HCT116 (cell line): ENCODE measurements at regions not wholly inside any gene's neighbourhood (a gene's known extent, or its start where the extent isn't known, plus 50 kb on each side); places are given as distances from the start of the nearest gene placed in this dataset.

Experiments used
- ATAC-seq: fragments of 200-7000 bp; cut with Tn5 transposase; 2 replicates; pipeline ENCODE4 v1.9.1; 2020; ENCODE audit warnings: mild to moderate bottlenecking, moderate library complexity
- BruUV-seq: library from RNA; stranded (reverse); fragments of 400-500 nt; replicated peaks from 2 replicates; lab custom pipeline; 2021; lab: Mats Ljungman, UMichigan
- CTCF ChIA-PET: fragments of 300-600 bp; sonication (Branson Sonifier 250); formaldehyde crosslinking; loops from one replicate; lab custom pipeline; 2021; ENCODE audit warnings: antibody characterized with exemption; lab: Charles Lee
- POLR2A ChIA-PET: fragments of 300-600, 350-600 bp; sonication (Branson Sonifier 250); formaldehyde crosslinking; loops from one replicate; lab custom pipeline; 2021; ENCODE audit warnings: antibody characterized with exemption; lab: Charles Lee
- RAD21 ChIA-PET, 2 experiments: fragments of 300-600 bp; sonication (Branson Sonifier 250); formaldehyde crosslinking; loops; one replicate each; lab custom pipeline; 2023; ENCODE audit warnings: low total read pairs in 2 of 2; ENCODE audit not compliant: uncharacterized antibody in 2 of 2, unreplicated experiment in 2 of 2, low non-redundant PET in 1 of 2; lab: Charles Lee
- DNase-seq: peaks from one replicate; pipeline ENCODE4 v3.0.0-alpha.2; 2010; ENCODE audit warnings: low read depth, low spot score
- H2AFZ ChIP-seq: fragments of 200-600 bp; shearing (Covaris generic), sonication (generic); 2 replicates; pipeline ENCODE4 v1.6.1; 2017; ENCODE audit warnings: low read depth, mixed run types, mixed read lengths, antibody characterized with exemption, low read length; ENCODE audit not compliant: poor library complexity, severe bottlenecking
- H3K27ac ChIP-seq: 2 replicates; pipeline ENCODE4 v1.5.1; 2012; ENCODE audit warnings: low read depth, low read length
- H3K27me3 ChIP-seq: fragments of 200-600 bp; sonication (generic); 2 replicates; pipeline ENCODE4 v1.6.1; 2016; ENCODE audit warnings: mixed run types, low read length, mixed read lengths; ENCODE audit not compliant: insufficient read depth
- H3K36me3 ChIP-seq, 2 experiments: fragments of 200-500 bp in 1 of 2; fragments of 200-600 bp in 1 of 2; sonication (Bioruptor generic) in 1 of 2; sonication (generic) in 1 of 2; 2 replicates each; pipeline versions ENCODE4 v1.5.1 to v1.6.1; 2014 to 2016; ENCODE audit warnings: low read length in 2 of 2, inconsistent platforms in 1 of 2, mixed read lengths in 1 of 2, mixed run types in 1 of 2; ENCODE audit not compliant: insufficient read depth in 2 of 2, control insufficient read depth in 1 of 2
- H3K4me1 ChIP-seq, 2 experiments: fragments of 200-600 bp in 1 of 2; sonication (generic) in 1 of 2; 2 replicates each; pipeline versions ENCODE4 v1.5.1 to v1.6.1; 2012 to 2017; ENCODE audit warnings: low read length in 2 of 2, inconsistent platforms in 1 of 2, mild to moderate bottlenecking in 1 of 2, mixed read lengths in 1 of 2, mixed run types in 1 of 2, moderate library complexity in 1 of 2; ENCODE audit not compliant: insufficient read depth in 2 of 2, control insufficient read depth in 1 of 2
- H3K4me2 ChIP-seq: fragments of 200-600 bp; sonication (generic); 2 replicates; pipeline ENCODE4 v1.6.1; 2017; ENCODE audit warnings: mixed run types, low read length, mixed read lengths
- H3K4me3 ChIP-seq, 2 experiments: fragments of 200-600 bp in 1 of 2; sonication (generic) in 1 of 2; replicated peaks in 1 of 2; 2 replicates each; pipeline ENCODE4 v1.5.1; 2011 to 2016; ENCODE audit warnings: low read length in 2 of 2, control low read depth in 1 of 2, low read depth in 1 of 2, mild to moderate bottlenecking in 1 of 2, mixed read lengths in 1 of 2, mixed run types in 1 of 2
- H3K79me2 ChIP-seq: fragments of 200-600 bp; sonication (generic); 2 replicates; pipeline ENCODE4 v1.6.1; 2017; ENCODE audit warnings: mild to moderate bottlenecking, mixed run types, low read length, moderate library complexity, mixed read lengths; ENCODE audit not compliant: insufficient read depth
- H3K9ac ChIP-seq: fragments of 200-600 bp; sonication (generic); 2 replicates; pipeline ENCODE4 v1.6.1; 2016; ENCODE audit warnings: low read length, mixed read lengths
- H3K9me2 ChIP-seq: fragments of 200-600 bp; sonication (generic), shearing (Covaris generic); 2 replicates; pipeline ENCODE4 v1.6.1; 2017; ENCODE audit warnings: mixed run types, mild to moderate bottlenecking, moderate library complexity; ENCODE audit not compliant: insufficient read depth
- H3K9me3 ChIP-seq, 2 experiments: fragments of 200-500 bp in 1 of 2; fragments of 200-600 bp in 1 of 2; sonication (Bioruptor generic) in 1 of 2; sonication (generic) in 1 of 2; 2 replicates each; pipeline ENCODE4 v1.6.1; 2014 to 2017; ENCODE audit warnings: low read length in 2 of 2, mixed read lengths in 2 of 2, inconsistent platforms in 1 of 2, low read depth in 1 of 2, mild to moderate bottlenecking in 1 of 2, mixed run types in 1 of 2, moderate library complexity in 1 of 2; ENCODE audit not compliant: control insufficient read depth in 1 of 2, insufficient read depth in 1 of 2
- H4K20me1 ChIP-seq: fragments of 200-600 bp; sonication (generic), shearing (Covaris generic); 2 replicates; pipeline ENCODE4 v1.6.1; 2017; ENCODE audit warnings: mixed run types, mild to moderate bottlenecking, moderate library complexity; ENCODE audit not compliant: insufficient read depth
- ATF3 ChIP-seq: IDR thresholded peaks from 2 replicates; pipeline ENCODE4 v1.6.1; 2012
- CBX3 ChIP-seq: IDR thresholded peaks from 2 replicates; pipeline ENCODE4 v1.6.1; 2012; ENCODE audit warnings: low read depth
- CEBPB ChIP-seq: IDR thresholded peaks from 2 replicates; pipeline ENCODE4 v1.6.1; 2012; ENCODE audit warnings: low read depth
- CTCF ChIP-seq, 3 experiments: fragments of 200-600 bp in 1 of 3; sonication (generic) in 1 of 3; IDR thresholded peaks in 2 of 3; conservative IDR thresholded peaks in 1 of 3; 2 replicates each; pipeline ENCODE4 v1.5.1; 2012 to 2017; ENCODE audit warnings: low read depth in 2 of 3, low read length in 2 of 3, antibody characterized with exemption in 1 of 3, borderline replicate concordance in 1 of 3, control low read depth in 1 of 3, mild to moderate bottlenecking in 1 of 3, mixed read lengths in 1 of 3, mixed run types in 1 of 3, moderate library complexity in 1 of 3; ENCODE audit not compliant: insufficient read depth in 1 of 3
- EGR1 ChIP-seq: IDR thresholded peaks from 2 replicates; pipeline ENCODE4 v1.6.1; 2012; ENCODE audit warnings: low read depth
- ELF1 ChIP-seq: IDR thresholded peaks from 2 replicates; pipeline ENCODE4 v1.6.1; 2012; ENCODE audit warnings: low read depth, borderline replicate concordance
- EZH2 ChIP-seq: fragments of 200-600 bp; sonication (generic); IDR thresholded peaks from 2 replicates; pipeline ENCODE4 v1.6.1; 2017; ENCODE audit warnings: antibody characterized with exemption, mixed run types
- EZH2phosphoT487 ChIP-seq: fragments of 200-600 bp; IDR thresholded peaks from 2 replicates; pipeline ENCODE4 v1.6.1; 2018; ENCODE audit warnings: antibody characterized with exemption, borderline replicate concordance
- FOSL1 ChIP-seq: IDR thresholded peaks from 2 replicates; pipeline ENCODE4 v1.6.1; 2012; ENCODE audit warnings: low read depth
- MAX ChIP-seq: IDR thresholded peaks from 2 replicates; pipeline ENCODE4 v1.6.1; 2012
- POLR2A ChIP-seq: IDR thresholded peaks from 2 replicates; pipeline ENCODE4 v1.7.0; 2011; ENCODE audit warnings: borderline replicate concordance; ENCODE audit not compliant: insufficient read depth, insufficient read length; ENCODE audit errors: extremely low read depth
- POLR2AphosphoS5 ChIP-seq: IDR thresholded peaks from 2 replicates; pipeline ENCODE4 v1.6.1; 2011; ENCODE audit warnings: mild to moderate bottlenecking, low read depth, low read length, moderate library complexity
- RAD21 ChIP-seq: IDR thresholded peaks from 2 replicates; pipeline ENCODE4 v1.6.1; 2012; ENCODE audit warnings: low read depth, mild to moderate bottlenecking
- SIN3A ChIP-seq: IDR thresholded peaks from 2 replicates; pipeline ENCODE4 v1.6.1; 2012; ENCODE audit warnings: low read depth
- SRF ChIP-seq: IDR thresholded peaks from 2 replicates; pipeline ENCODE4 v1.6.1; 2012; ENCODE audit warnings: low read depth
- TCF7L2 ChIP-seq: IDR thresholded peaks from 2 replicates; pipeline ENCODE4 v1.7.0; 2011; ENCODE audit warnings: borderline replicate concordance, inconsistent platforms; ENCODE audit not compliant: insufficient read depth, insufficient read length; ENCODE audit errors: extremely low read depth
- YY1 ChIP-seq: IDR thresholded peaks from 2 replicates; pipeline ENCODE4 v1.6.1; 2011; ENCODE audit warnings: low read length, low read depth, moderate library complexity, mild to moderate bottlenecking; ENCODE audit not compliant: insufficient replicate concordance; ENCODE audit errors: extremely low read depth
- ZFX ChIP-seq: fragments of 450-650 bp; IDR thresholded peaks from 2 replicates; pipeline ENCODE4 v1.6.1; 2017
- ZNF274 ChIP-seq: fragments of 200-500 bp; sonication (Bioruptor generic); IDR thresholded peaks from 2 replicates; pipeline ENCODE4 v1.6.1; 2014; ENCODE audit warnings: mild to moderate bottlenecking, low read depth, low read length, inconsistent platforms
- intact Hi-C: fragments of 100-400 bp; cut with micrococcal nuclease; formaldehyde crosslinking; loops from 2 replicates; pipeline ENCODE4 v1.10.0; 2022

GRCh38 chr18:40208958-40209357 lies 1746.1 kb upstream of the PIK3C3 start:
- Histone ChIP-seq H3K9ac (no peak overlapping the region), H3K27ac (no peak overlapping the region), H3K27me3 (no peaks in the 10 kb centered on the region), H3K9me2 (no peaks in the 10 kb centered on the region), H2AFZ (no peak overlapping the region), H3K4me1 (no peaks in the 10 kb centered on the region), H4K20me1 (no peaks in the 10 kb centered on the region), H3K4me2 (no peak overlapping the region), H3K4me3 (no peak overlapping the region), H3K36me3 (no peaks in the 10 kb centered on the region), H3K79me2 (no peaks in the 10 kb centered on the region), H3K9me3 (no peaks in the 10 kb centered on the region; a peak in 1 of 4 replicates)
- intact Hi-C loops, result no loop called here
- no peak for DNase-seq
- no peak for ATAC-seq
- no TSS peak for BruUV-seq
- ChIA-PET POLR2A (no interaction called here), RAD21 (no interaction called here), CTCF (no interaction called here)
- no peak for TF ChIP-seq CBX3
- TF ChIP-seq MAX, result no peak
- TF ChIP-seq RAD21, result no peak
- no peak for TF ChIP-seq EZH2phosphoT487
- no peak for TF ChIP-seq POLR2A
- TF ChIP-seq YY1, result no peak
- TF ChIP-seq CEBPB, result no peak
- no peak for TF ChIP-seq CTCF (IDR thresholded peaks at IDR 0.05 in 2 of 3, conservative IDR thresholded peaks at IDR 0.05 in 1 of 3; ENCODE audit: borderline replicate concordance in 1 of 3, insufficient read depth in 1 of 3, low read depth in 2 of 3, low read length in 2 of 3)
- no peak for TF ChIP-seq ATF3
- TF ChIP-seq SRF, result no peak
- no peak for TF ChIP-seq FOSL1
- no peak for TF ChIP-seq SIN3A
- no peak for TF ChIP-seq EZH2
- TF ChIP-seq ZFX, result no peak
- no peak for TF ChIP-seq ELF1
- TF ChIP-seq POLR2AphosphoS5, result no peak
- no peak for TF ChIP-seq TCF7L2
- TF ChIP-seq EGR1, result no peak
- no peak for TF ChIP-seq ZNF274
